IMR-90 (cell line): ENCODE measurements at regions not wholly inside any gene's neighbourhood (a gene's known extent, or its start where the extent isn't known, plus 50 kb on each side); places are given as distances from the start of the nearest gene placed in this dataset.

Experiments
- ATAC-seq: fragments of 200-7000 bp; cut with Tn5 transposase; 2 replicates; pipeline ENCODE4 v1.9.1; 2020; ENCODE audit warnings: low read depth, mild to moderate bottlenecking, moderate library complexity
- BruUV-seq: library from RNA; stranded (reverse); fragments of 400-500 nt; replicated peaks from 2 replicates; lab custom pipeline; 2021; lab: Mats Ljungman, UMichigan
- CTCF ChIA-PET: fragments of 300-600 bp; formaldehyde crosslinking; extraction: SDS; loops from one replicate; lab custom pipeline; 2021; ENCODE audit warnings: antibody characterized with exemption; lab: Yijun Ruan, JAX
- POLR2A ChIA-PET: fragments of 300-600 bp; sonication (Branson Sonifier 250); formaldehyde crosslinking; loops from one replicate; lab custom pipeline; 2022; ENCODE audit warnings: antibody characterized with exemption; ENCODE audit not compliant: unreplicated experiment; lab: Charles Lee
- DNase-seq: peaks from one replicate; pipeline ENCODE4 v3.0.0; 2013
- H2AFZ ChIP-seq: replicated peaks from 2 replicates; pipeline ENCODE3; 2013; ENCODE audit warnings: low read length, mild to moderate bottlenecking; ENCODE audit not compliant: poor library complexity
- H2AK5ac ChIP-seq: 2 replicates; pipeline ENCODE4 v1.6.1; 2013; ENCODE audit warnings: low read depth, low read length, inconsistent platforms
- H2AK9ac ChIP-seq: replicated peaks from 2 replicates; pipeline ENCODE3; 2013; ENCODE audit warnings: mild to moderate bottlenecking, low read depth, low read length, moderate library complexity; ENCODE audit not compliant: poor library complexity
- H2BK120ac ChIP-seq: 2 replicates; pipeline ENCODE4 v1.6.1; 2013; ENCODE audit warnings: low read depth, low read length, inconsistent platforms
- H2BK15ac ChIP-seq: 3 replicates; pipeline ENCODE4 v1.6.1; 2013; ENCODE audit warnings: low read depth, low read length, inconsistent platforms
- H2BK20ac ChIP-seq: 2 replicates; pipeline ENCODE4 v1.6.1; 2013; ENCODE audit warnings: low read depth, mild to moderate bottlenecking, inconsistent platforms, low read length, moderate library complexity
- H2BK5ac ChIP-seq: 2 replicates; pipeline ENCODE4 v1.6.1; 2013; ENCODE audit warnings: mild to moderate bottlenecking, low read depth, low read length, inconsistent platforms; ENCODE audit not compliant: poor library complexity, severe bottlenecking
- H3K14ac ChIP-seq: replicated peaks from 2 replicates; pipeline ENCODE4 v1.6.1; 2013; ENCODE audit warnings: low read depth, low read length, inconsistent platforms
- H3K18ac ChIP-seq: 2 replicates; pipeline ENCODE4 v1.6.1; 2013; ENCODE audit warnings: low read depth, low read length, control low read depth
- H3K23ac ChIP-seq: 2 replicates; pipeline ENCODE4 v1.6.1; 2013; ENCODE audit warnings: low read depth, low read length, inconsistent platforms
- H3K27ac ChIP-seq: 2 replicates; pipeline ENCODE4 v1.5.1; 2013; ENCODE audit warnings: mild to moderate bottlenecking, control low read depth, low read length; ENCODE audit not compliant: insufficient read depth
- H3K27me3 ChIP-seq: 2 replicates; pipeline ENCODE4 v1.6.1; 2013; ENCODE audit warnings: low read length; ENCODE audit not compliant: control insufficient read depth, insufficient read depth
- H3K36me3 ChIP-seq: 2 replicates; pipeline ENCODE4 v1.6.1; 2013; ENCODE audit warnings: low read length, mixed read lengths; ENCODE audit not compliant: control insufficient read depth, insufficient read depth
- H3K4ac ChIP-seq: 2 replicates; pipeline ENCODE4 v1.6.1; 2013; ENCODE audit warnings: low read depth, low read length, inconsistent platforms
- H3K4me1 ChIP-seq: 2 replicates; pipeline ENCODE4 v1.6.1; 2013; ENCODE audit warnings: low read length, mixed read lengths; ENCODE audit not compliant: control insufficient read depth, insufficient read depth
- H3K4me2 ChIP-seq: 2 replicates; pipeline ENCODE4 v1.6.1; 2013; ENCODE audit warnings: low read depth, mild to moderate bottlenecking, control low read depth, low read length, moderate library complexity
- H3K4me3 ChIP-seq: 2 replicates; pipeline ENCODE4 v1.5.1; 2013; ENCODE audit warnings: low read depth, mild to moderate bottlenecking, control low read depth, low read length, moderate library complexity; ENCODE audit not compliant: insufficient read depth
- H3K56ac ChIP-seq: 2 replicates; pipeline ENCODE4 v1.6.1; 2013; ENCODE audit warnings: low read length, inconsistent platforms; ENCODE audit not compliant: insufficient read depth; ENCODE audit errors: extremely low read depth
- H3K79me1 ChIP-seq, 2 experiments: 2 replicates each; pipeline ENCODE4 v1.6.1; 2013; ENCODE audit warnings: low read length in 2 of 2, inconsistent platforms in 1 of 2, low read depth in 1 of 2
- H3K9ac ChIP-seq: 2 replicates; pipeline ENCODE4 v1.6.1; 2013; ENCODE audit warnings: low read depth, low read length, control low read depth
- H3K9me1 ChIP-seq: 2 replicates; pipeline ENCODE4 v1.6.1; 2013; ENCODE audit warnings: low read length, inconsistent platforms; ENCODE audit not compliant: insufficient read depth
- H3K9me3 ChIP-seq: 2 replicates; pipeline ENCODE4 v1.6.1; 2013; ENCODE audit warnings: low read length; ENCODE audit not compliant: control insufficient read depth, insufficient read depth
- H4K20me1 ChIP-seq: 2 replicates; pipeline ENCODE4 v1.6.1; 2013; ENCODE audit warnings: low read length, inconsistent platforms; ENCODE audit not compliant: insufficient read depth
- H4K5ac ChIP-seq: 2 replicates; pipeline ENCODE4 v1.6.1; 2013; ENCODE audit warnings: mild to moderate bottlenecking, low read depth, low read length, control low read depth
- H4K8ac ChIP-seq, 2 experiments: 2 replicates each; pipeline ENCODE4 v1.6.1; 2013; ENCODE audit warnings: low read depth in 2 of 2, low read length in 2 of 2, control low read depth in 1 of 2, inconsistent platforms in 1 of 2
- H4K91ac ChIP-seq: 2 replicates; pipeline ENCODE4 v1.6.1; 2013; ENCODE audit warnings: low read depth, low read length, inconsistent platforms; ENCODE audit not compliant: insufficient read depth
- BHLHE40 ChIP-seq: fragments of 150-350 bp; IDR thresholded peaks from 2 replicates; pipeline ENCODE4 v1.6.1; 2016; ENCODE audit warnings: mild to moderate bottlenecking, low read depth, low read length
- CEBPB ChIP-seq: IDR thresholded peaks from 2 replicates; pipeline ENCODE4 v1.6.1; 2012; ENCODE audit warnings: low read depth, low read length, improper control_type of control experiment
- CHD1 ChIP-seq: IDR thresholded peaks from 2 replicates; pipeline ENCODE4 v1.6.1; 2012; ENCODE audit warnings: low read depth, low read length, improper control_type of control experiment
- CTCF ChIP-seq: conservative IDR thresholded peaks from 2 replicates; pipeline ENCODE4 v1.5.1; 2012; ENCODE audit warnings: mild to moderate bottlenecking, low read depth, low read length, improper control_type of control experiment
- ELK1 ChIP-seq: fragments of 150-350 bp; IDR thresholded peaks from 2 replicates; pipeline ENCODE4 v1.6.1; 2016; ENCODE audit warnings: low read depth, mild to moderate bottlenecking, low read length, moderate library complexity, borderline replicate concordance
- FOS ChIP-seq: fragments of 150-350 bp; IDR thresholded peaks from 2 replicates; pipeline ENCODE4 v1.6.1; 2016; ENCODE audit warnings: low read depth, low read length
- MAFK ChIP-seq: IDR thresholded peaks from 2 replicates; pipeline ENCODE4 v1.6.1; 2012; ENCODE audit warnings: low read depth, low read length, improper control_type of control experiment
- MAZ ChIP-seq: IDR thresholded peaks from 2 replicates; pipeline ENCODE4 v1.6.1; 2012; ENCODE audit warnings: low read depth, mild to moderate bottlenecking, low read length, improper control_type of control experiment, moderate library complexity, borderline replicate concordance
- MXI1 ChIP-seq: IDR thresholded peaks from 2 replicates; pipeline ENCODE4 v1.6.1; 2012; ENCODE audit warnings: low read depth, mild to moderate bottlenecking, low read length, moderate library complexity, borderline replicate concordance
- NFE2L2 ChIP-seq: fragments of 150-350 bp; IDR thresholded peaks from 2 replicates; pipeline ENCODE4 v1.6.1; 2016; ENCODE audit warnings: low read depth, mild to moderate bottlenecking, low read length
- POLR2A ChIP-seq: IDR thresholded peaks from 2 replicates; pipeline ENCODE4 v1.6.1; 2012; ENCODE audit warnings: mild to moderate bottlenecking, low read depth, low read length
- RAD21 ChIP-seq: IDR thresholded peaks from 2 replicates; pipeline ENCODE4 v1.6.1; 2012; ENCODE audit warnings: low read length, improper control_type of control experiment
- RCOR1 ChIP-seq: IDR thresholded peaks from 2 replicates; pipeline ENCODE4 v1.6.1; 2012; ENCODE audit warnings: mild to moderate bottlenecking, low read length, improper control_type of control experiment; ENCODE audit not compliant: insufficient replicate concordance
- RFX5 ChIP-seq: IDR thresholded peaks from 2 replicates; pipeline ENCODE4 v1.8.0; 2012; ENCODE audit warnings: low read depth, mild to moderate bottlenecking, low read length, moderate library complexity
- SMC3 ChIP-seq: fragments of 150-350 bp; IDR thresholded peaks from 2 replicates; pipeline ENCODE4 v1.6.1; 2016; ENCODE audit warnings: low read depth, mild to moderate bottlenecking, antibody characterized with exemption, low read length, moderate library complexity
- USF2 ChIP-seq: fragments of 150-350 bp; IDR thresholded peaks from 2 replicates; pipeline ENCODE4 v1.6.1; 2017; ENCODE audit warnings: mild to moderate bottlenecking, antibody characterized with exemption, low read length, low read depth
- WGBS, 2 experiments: methylation state at CpG; one replicate each; pipeline versions ENCODE4 v1.1.5 to v1.1.7; 2013; ENCODE audit warnings: missing lambda C conversion rate in 2 of 2; ENCODE audit not compliant: insufficient read length in 1 of 2; ENCODE audit errors: extremely low coverage in 2 of 2; 5-methylcytosine and 5-hydroxymethylcytosine counted together
- dilution Hi-C: fragments of 300-500 bp; cut with HindIII; formaldehyde crosslinking; loops from one replicate; pipeline ENCODE4 v1.14.3; 2018; ENCODE audit warnings: low sequenced_read_pairs; ENCODE audit not compliant: unreplicated experiment
- in situ Hi-C: fragments of 300-500 bp; cut with MboI; formaldehyde crosslinking; loops from 3 replicates; pipeline ENCODE4 v1.14.3; 2019; ENCODE audit warnings: low sequenced_read_pairs, inconsistent platforms, mixed read lengths
- intact Hi-C: fragments of 100-400 bp; cut with micrococcal nuclease; formaldehyde crosslinking; loops from 2 replicates; pipeline ENCODE4 v1.10.0; 2022

- Histone ChIP-seq H3K79me1 (no peaks in the 10 kb centered on the region), H3K4me2 (no peak overlapping the region), H3K27ac (no peak overlapping the region), H3K18ac (no peak overlapping the region), H3K9ac (no peak overlapping the region), H3K14ac (no peak overlapping the region), H2BK20ac (no peak overlapping the region), H4K8ac (no peak overlapping the region), H3K4ac (no peak overlapping the region), H3K9me1 (no peaks in the 10 kb centered on the region), H3K4me3 (no peak overlapping the region), H3K36me3 (no peaks in the 10 kb centered on the region), H3K4me1 (no peaks in the 10 kb centered on the region), H4K5ac (no peak overlapping the region), H4K20me1 (no peaks in the 10 kb centered on the region), H3K9me3 (peaks cover 7% of the 10 kb centered on the region; the same call in 1 of the 2 replicates), H4K91ac (no peak overlapping the region), H2AK9ac (no peak overlapping the region), H3K27me3 (no peaks in the 10 kb centered on the region), H3K23ac (no peak overlapping the region), H2BK5ac (no peak overlapping the region), H3K56ac (no peak overlapping the region), H2AK5ac (no peak overlapping the region), H2BK15ac (no peak overlapping the region), H2BK120ac (no peak overlapping the region), H2AFZ (no peak overlapping the region)
- TF ChIP-seq ELK1 (no peak), SMC3 (no peak), POLR2A (no peak), CHD1 (no peak), RCOR1 (no peak), CEBPB (no peak), MAFK (no peak), FOS (no peak), RAD21 (no peak), CTCF (no peak), NFE2L2 (no peak), RFX5 (no peak), MXI1 (no peak), BHLHE40 (no peak), USF2 (no peak), MAZ (no peak)
- intact Hi-C loops (no loop called here), in situ Hi-C loops (no loop called here), dilution Hi-C loops (no loop called here)
- DNase-seq, result no peak
- WGBS, 2 experiments, result no CpG with 5 or more reads among the region's 2 CpGs
- POLR2A ChIA-PET, result no interaction called here
- no TSS peak for BruUV-seq
- CTCF ChIA-PET, result no interaction called here
- ATAC-seq, result no peak
Measured at GRCh38 chr3:6047016-6047415, 813.9 kb upstream of the GRM7 start.
